Retinal pigment epithelial cell (primary cell): ENCODE measurements at regions not wholly inside any gene's neighbourhood (a gene's known extent, or its start where the extent isn't known, plus 50 kb on each side); places are given as distances from the start of the nearest gene placed in this dataset.

ENCODE experiments used
- DNase-seq: peaks from one replicate; pipeline ENCODE4 v3.0.0-alpha.2; 2010; ENCODE audit warnings: low read depth
- H3K4me3 ChIP-seq: 2 replicates; pipeline ENCODE4 v1.5.1; 2011; ENCODE audit warnings: mild to moderate bottlenecking, low read length, control low read depth, moderate library complexity
- TF ChIP-seq, protein P1 (sequence below): conservative IDR thresholded peaks from 2 replicates; pipeline ENCODE4 v1.5.1; 2011; ENCODE audit warnings: low read depth, low read length, control low read depth, inconsistent platforms

DNA sequence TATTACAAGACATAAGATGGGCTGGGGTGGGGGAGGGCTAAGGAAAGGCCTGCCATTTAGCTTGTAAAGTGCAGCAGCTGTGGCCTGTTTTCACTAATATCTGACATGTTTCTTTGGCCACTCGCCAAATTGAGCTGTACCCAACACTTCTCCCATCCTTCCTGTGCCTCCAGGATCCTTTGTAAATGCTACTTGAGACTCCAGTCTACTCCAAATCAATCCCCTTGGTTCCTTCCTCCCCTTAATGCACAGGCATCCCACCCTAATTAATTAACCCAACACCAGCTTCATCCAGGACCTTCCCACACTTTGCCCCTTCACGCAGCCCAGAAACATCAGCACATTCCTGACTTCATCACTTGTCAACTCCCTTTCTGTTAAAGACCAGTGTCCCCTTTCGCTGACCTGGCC lies 55.0 kb upstream of the TCF21 start:
- no peak overlapping the region for H3K4me3 ChIP-seq
- DNase-seq, result no peak
- TF ChIP-seq, protein P1, sequence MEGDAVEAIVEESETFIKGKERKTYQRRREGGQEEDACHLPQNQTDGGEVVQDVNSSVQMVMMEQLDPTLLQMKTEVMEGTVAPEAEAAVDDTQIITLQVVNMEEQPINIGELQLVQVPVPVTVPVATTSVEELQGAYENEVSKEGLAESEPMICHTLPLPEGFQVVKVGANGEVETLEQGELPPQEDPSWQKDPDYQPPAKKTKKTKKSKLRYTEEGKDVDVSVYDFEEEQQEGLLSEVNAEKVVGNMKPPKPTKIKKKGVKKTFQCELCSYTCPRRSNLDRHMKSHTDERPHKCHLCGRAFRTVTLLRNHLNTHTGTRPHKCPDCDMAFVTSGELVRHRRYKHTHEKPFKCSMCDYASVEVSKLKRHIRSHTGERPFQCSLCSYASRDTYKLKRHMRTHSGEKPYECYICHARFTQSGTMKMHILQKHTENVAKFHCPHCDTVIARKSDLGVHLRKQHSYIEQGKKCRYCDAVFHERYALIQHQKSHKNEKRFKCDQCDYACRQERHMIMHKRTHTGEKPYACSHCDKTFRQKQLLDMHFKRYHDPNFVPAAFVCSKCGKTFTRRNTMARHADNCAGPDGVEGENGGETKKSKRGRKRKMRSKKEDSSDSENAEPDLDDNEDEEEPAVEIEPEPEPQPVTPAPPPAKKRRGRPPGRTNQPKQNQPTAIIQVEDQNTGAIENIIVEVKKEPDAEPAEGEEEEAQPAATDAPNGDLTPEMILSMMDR, result no peak

DNA sequence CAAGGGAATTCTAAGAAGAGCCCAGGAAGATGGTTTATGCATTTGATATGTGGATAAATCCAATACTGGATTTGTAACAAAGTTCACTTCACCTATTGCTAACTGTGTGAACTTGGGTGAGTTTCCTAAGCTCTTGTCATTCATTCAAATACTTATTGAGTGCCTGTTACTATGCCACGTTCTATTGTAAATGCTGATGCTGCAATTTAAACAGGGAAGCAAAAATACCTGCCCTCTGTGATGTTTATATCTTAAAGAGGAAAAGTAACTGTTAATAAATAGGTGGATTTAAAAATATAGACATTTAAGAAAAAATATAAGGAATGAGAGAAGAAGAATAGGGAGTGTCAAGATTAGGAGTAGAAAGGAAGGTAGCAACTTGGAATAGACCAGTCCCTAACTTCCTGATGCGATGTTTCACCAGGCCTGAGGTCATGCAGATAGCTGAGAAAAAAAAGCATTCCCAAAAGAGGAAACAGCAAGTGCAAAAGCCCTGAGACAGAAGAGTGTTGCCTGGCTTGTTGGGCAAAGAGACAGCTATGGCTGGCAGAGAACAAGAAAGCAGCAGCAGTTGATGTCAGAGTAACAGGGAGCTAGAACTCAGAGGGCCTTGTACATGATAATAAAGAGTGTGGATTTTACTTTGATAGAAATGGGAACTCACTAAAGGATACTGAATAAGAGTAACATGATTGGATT lies 54.3 kb upstream of the TCF21 start:
- H3K4me3 ChIP-seq, result no peak overlapping the region
- DNase-seq, result no peak
- TF ChIP-seq, protein P1, result no peak

DNA sequence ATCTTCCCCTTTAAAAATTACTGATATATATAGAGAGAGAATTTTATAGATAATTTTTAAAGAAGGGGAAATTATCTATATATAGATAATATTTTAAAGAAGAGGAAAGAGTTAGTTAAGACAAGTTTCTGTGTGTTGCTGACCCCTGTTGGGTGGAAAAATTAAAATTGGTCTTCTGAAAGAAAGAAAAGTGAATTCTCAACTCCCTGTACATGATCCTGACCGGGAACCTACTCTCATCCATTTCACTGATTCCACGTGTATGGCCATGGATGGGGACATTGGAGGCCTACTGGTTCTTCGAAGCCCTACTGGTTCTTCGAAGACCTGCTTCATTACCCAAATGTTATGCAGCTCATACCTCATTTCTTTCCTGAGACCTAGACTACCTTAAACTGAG lies 53.0 kb upstream of the TCF21 start:
- no peak for DNase-seq
- no peak overlapping the region for H3K4me3 ChIP-seq
- TF ChIP-seq, protein P1, result peak; percentile 35

DNA sequence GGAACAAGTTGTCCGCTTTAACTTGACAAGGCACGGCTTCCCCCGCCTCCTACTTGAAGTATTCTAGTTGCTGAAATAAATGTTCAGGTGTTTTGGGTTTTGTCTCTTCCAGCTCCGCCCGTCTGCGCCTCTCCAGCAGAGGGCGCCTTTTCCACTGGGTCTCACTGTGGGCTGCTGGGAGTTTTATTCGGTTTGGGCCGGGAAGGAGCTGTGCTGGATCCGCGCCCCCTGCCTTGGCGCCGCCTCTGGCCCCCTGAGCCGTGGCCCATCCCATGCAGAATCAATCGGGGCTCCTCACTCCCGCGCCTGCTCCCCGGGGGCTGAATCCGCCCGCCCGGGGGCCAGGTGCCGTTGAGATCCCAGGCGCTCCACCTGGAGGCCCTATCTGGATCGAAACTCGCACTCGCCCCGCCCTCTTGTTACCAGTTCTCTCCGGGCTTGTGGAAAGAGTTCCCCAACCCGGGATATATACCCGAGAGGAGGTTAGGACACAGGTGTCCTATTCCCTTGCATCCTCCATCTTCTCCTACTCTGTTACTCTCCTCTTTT lies 51.0 kb upstream of the TCF21 start:
- H3K4me3 ChIP-seq, result peak overlapping the region; percentile 59
- DNase-seq, result no peak
- TF ChIP-seq, protein P1, result peak; percentile 80
